GM12878 (cell line): ENCODE measurements at regions not wholly inside any gene's neighbourhood (a gene's known extent, or its start where the extent isn't known, plus 50 kb on each side); places are given as distances from the start of the nearest gene placed in this dataset.

Experiments used
- DPF2 ChIP-seq: fragments of 450-650 bp; IDR thresholded peaks from 2 replicates; pipeline ENCODE4 v1.6.1; 2017; ENCODE audit warnings: mild to moderate bottlenecking
- RFX5 ChIP-seq: IDR thresholded peaks from 2 replicates; pipeline ENCODE4 v1.6.1; 2011; ENCODE audit warnings: low read depth, low read length, improper control_type of control experiment

DNA sequence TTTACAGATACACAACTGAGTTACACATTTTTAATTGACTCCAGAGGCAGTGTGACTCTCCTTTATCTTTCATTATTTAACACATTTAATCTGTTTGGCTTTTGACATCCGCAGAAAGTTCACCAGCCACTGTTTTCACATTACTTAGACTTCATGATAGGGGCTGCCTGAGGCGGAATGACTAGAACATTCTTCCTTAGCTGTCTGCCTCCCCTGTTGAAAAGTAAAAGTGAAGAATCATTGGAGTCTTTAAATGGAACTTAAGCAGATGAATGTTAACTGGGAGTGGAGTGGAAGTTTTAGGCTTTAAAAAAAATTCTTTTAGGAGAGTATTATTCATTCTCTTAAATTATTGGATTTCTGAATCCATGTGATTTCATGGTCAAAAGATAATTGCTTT lies 229.2 kb upstream of the MTNR1B start:
- TF ChIP-seq RFX5, result no peak
- no peak for TF ChIP-seq DPF2
